Stimulated activated CD4-positive, alpha-beta T cell treated with anti-CD3 and anti-CD28 coated beads, Interleukin-15, amount 100 ng/mL, for 48 hours (primary cell): ENCODE measurements at regions not wholly inside any gene's neighbourhood (a gene's known extent, or its start where the extent isn't known, plus 50 kb on each side); places are given as distances from the start of the nearest gene placed in this dataset.

Experiments used
- DNase-seq, 2 donors: peaks; one replicate each; pipeline ENCODE4 v3.0.0-alpha.2; 2020; ENCODE audit warnings: low read depth in 2 of 2

GRCh38 chr9:90022474-90022873 is 417.7 kb downstream of the GADD45G start:
- no peak for DNase-seq

DNA sequence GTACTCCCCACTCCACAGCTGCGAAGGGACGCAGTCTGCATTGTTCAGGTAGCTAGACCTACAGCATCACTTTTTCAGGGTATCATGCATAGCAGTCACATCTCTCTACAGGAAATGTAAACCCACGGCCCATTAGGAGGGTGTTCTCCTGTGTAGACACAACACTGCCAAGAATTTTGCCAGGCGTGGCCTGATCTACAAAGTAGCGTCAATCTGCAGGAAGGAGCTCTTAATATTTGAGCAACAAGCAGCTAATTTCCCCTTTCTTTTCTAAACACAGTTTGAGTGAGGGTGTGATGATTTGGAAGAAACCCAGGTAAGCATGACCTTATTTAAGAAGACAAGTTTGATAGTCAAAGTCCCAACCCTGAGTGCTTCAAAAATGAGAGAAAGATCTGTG is 419.0 kb downstream of the GADD45G start:
- no peak for DNase-seq

DNA sequence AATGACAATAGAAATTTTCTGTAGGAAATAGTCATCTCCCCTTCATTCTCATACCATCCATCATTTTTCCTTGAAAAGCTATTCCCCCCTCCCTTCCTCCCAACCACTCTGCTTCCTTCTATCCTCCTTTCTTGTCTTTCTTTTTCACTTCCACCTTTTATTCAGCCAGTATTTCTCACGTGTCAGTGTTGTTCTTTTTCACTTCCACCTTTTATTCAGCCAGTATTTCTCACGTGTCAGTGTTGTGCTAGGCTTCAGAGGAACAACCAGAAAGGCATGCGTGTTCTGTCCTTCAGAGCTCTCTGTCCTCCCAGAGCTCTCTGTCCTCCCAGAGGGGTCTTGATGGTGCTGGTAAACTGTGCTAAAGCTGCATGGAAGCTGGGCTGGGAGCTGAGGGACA is 419.6 kb downstream of the GADD45G start:
- DNase-seq, result no peak

DNA sequence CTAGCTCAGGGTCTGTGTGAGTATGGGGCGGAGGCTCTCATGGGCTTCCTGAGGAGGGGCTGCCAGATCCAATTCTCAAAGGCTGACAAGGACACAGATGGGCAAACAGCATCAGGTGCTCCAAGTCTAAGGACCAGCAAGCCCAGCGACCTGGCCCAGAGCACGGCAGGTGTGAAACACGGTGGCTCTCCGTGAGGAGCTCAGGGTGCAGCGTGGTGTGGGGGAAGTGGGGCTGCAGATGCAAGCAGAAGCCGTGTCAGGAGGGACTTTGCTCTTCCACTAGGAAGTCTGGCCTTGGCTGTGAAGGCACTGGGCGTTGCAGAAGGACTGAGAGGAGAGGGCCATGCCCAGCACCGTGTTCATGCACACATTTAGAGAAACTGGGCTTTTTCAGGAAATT is 420.0 kb downstream of the GADD45G start:
- DNase-seq, result no peak

- no peak for DNase-seq
Observed at GRCh38 chr9:90025816-90026215, 421.0 kb downstream of the GADD45G start.

GRCh38 chr9:90027296-90027790 is 422.5 kb downstream of the GADD45G start:
- DNase-seq, result no peak

DNA sequence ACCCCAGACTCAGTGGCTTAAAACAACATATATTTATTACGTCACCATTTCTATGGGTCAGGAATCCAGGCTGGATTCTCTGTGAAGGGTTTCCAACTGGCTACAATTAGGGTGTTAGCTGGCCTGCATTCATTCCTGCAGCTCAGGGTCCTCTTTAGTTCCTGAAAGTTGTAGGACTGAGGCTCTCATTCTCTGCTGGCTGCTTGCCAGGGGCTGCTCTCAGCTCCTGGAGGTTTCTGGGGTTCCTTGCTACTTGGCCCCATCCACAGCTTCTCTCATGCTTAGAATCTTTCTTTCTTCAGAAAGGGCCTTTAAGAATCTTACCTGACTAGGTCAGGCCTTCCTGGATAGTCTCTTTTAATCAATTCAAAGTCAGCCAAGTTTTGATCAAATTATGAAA is 424.6 kb downstream of the GADD45G start:
- DNase-seq, result no peak

GRCh38 chr9:90029996-90030395 is 425.2 kb downstream of the GADD45G start:
- DNase-seq, result no peak

- no peak for DNase-seq
Observed at GRCh38 chr9:90032296-90033027, 427.6 kb downstream of the GADD45G start.

DNA sequence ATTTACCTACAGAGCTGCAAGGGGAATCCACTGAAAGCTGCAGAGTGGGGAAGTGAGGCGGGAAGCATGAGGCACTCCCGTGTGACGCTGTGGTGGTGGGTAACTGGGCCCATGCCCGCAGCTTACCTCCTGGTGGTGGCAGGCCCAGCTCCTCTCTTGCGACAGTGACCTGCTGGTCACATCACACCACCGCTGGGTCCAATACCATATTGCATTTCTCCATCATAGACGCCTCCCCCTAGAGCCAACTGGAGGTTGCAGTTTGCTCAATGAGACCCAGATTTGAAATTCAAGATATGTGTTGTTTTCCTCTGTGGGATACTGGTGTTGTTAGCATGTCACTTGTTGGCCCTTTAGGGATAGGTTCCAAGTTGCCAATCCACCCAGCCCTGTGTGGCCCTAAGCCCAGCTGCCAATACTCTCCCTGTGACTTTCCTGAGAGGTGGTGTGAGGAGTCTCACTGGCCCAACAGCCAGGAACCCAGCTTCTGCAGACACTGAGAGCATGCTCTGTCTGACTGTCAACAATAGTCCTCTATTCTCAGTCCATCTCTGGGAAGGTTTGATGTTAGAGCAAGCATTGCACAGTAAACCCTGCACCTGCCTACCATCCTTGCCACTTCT is 428.3 kb downstream of the GADD45G start:
- no peak for DNase-seq

GRCh38 chr9:90034071-90034470 is 429.3 kb downstream of the GADD45G start:
- no peak for DNase-seq

GRCh38 chr9:90035471-90035870 is 430.7 kb downstream of the GADD45G start:
- no peak for DNase-seq

DNA sequence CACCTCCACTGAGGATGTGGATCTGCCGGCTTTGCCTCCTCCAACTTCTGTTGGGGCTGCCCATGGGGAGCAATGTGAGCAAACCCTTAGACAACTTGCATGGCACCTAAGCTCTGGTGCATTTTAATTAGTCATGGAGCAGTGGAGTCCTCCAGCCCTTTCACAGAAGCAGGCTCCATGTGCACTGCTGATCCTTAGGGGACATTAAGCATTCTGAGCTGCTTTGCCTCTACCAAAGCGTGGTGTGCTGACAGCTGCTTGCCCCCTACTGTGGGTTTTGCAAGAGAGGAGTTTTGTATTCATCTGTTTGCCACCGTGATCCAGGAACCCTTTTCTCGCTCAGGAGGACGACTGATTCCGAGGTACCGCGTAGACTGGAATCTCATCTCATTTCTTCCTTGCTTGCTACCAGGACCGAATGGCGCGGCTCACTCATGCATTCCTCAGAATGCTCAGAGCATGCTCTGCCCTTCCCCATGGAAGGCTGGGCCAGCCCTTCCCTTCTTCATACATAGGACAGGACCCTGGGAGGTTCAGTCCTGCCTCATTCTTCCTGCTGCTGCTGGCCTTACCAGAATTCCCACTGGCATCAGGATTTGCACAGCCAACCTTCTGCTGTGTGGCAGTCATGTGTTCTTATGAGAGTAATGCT is 432.5 kb downstream of the GADD45G start:
- no peak for DNase-seq

DNA sequence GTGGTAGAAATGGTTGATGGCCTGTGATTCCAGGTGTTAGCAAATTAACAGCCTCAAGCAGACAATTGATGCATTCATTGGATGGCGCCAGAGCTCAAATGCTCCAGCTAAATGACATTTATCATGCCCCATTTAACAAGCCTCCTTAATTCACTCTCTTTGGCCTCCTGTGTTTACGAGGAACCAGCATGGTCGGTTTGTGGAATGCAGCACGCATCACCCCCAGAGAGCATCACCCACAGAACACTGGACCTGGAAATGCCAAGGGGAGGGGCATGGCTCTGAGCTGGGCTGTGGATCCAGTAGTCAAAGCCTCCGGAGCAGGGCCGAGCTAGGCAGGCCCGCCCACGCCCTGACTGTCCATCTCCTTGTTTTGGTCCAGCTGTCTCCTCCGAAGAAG is 434.0 kb downstream of the GADD45G start:
- no peak for DNase-seq

- DNase-seq, result no peak
Observed at GRCh38 chr9:90044263-90044662, 439.5 kb downstream of the GADD45G start.

GRCh38 chr9:90044710-90045151 is 439.9 kb downstream of the GADD45G start:
- peak in 1 of 2 donors; percentile 8 for DNase-seq

GRCh38 chr9:90046317-90046861 is 441.6 kb downstream of the GADD45G start:
- no peak for DNase-seq

- no peak for DNase-seq
Observed at GRCh38 chr9:90047828-90048227, 443.0 kb downstream of the GADD45G start.

DNA sequence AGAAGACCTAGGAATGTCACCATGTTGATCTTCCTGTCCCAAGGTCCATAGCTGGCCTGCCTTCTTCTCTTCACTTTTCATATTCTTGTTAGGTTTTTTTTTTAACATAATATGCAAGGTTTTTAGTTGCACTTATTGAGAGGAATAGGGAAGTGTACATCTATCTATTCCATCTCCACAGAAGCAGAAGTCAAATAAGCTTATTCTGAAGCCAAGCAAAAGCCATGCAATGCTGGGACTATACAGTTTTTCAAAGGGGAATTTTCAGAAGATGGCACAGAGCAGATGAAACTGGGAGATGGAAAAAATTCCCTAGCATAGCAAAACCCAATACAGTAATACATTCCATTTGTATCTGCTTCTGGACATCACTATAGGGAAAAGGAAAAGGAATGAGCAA is 447.6 kb downstream of the GADD45G start:
- no peak for DNase-seq

- peak in 1 of 2 donors; percentile 10 for DNase-seq
Observed at GRCh38 chr9:90053027-90053426, 448.2 kb downstream of the GADD45G start.

- DNase-seq, result no peak
Observed at GRCh38 chr9:90054810-90055209, 450.0 kb downstream of the GADD45G start.

- DNase-seq, result no peak
Observed at GRCh38 chr9:90055226-90055625, 450.4 kb downstream of the GADD45G start.

DNA sequence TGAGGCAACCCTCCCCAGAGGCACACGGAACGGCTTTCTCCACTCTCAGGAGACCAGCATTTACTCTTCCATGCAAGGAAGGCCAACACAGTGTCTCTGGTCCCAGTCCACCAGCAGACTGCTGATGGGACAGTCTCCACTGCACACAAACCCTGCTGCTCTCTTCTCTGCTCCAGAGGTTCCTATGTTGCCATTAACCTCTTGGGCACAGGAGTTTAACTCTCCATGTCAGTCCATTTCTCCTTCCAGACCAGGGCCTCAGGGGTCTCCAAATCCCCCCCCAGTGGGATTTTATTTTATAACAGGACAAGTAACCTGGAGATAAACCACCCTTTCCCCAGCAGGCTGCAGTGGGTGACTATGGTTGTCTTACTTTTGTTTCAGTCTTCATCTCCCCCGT is 452.5 kb downstream of the GADD45G start:
- DNase-seq, result no peak
